ENCODE measurements at regions not wholly inside any gene's neighbourhood (a gene's known extent, or its start where the extent isn't known, plus 50 kb on each side); places are given as distances from the start of the nearest gene placed in this dataset.

GRCh38 chr2:220987839-220988238 is 584.3 kb downstream of the EPHA4 start:
- intact Hi-C loops (cut with DNase I; ENCODE audit: low total_unique reads) = no loop called here
- no peaks in the 10 kb centered on the region for H3K9me3 ChIP-seq
- TF ChIP-seq POLR2A (IDR thresholded peaks at IDR 0.05) = no peak
- no peak for TF ChIP-seq CTCF (IDR thresholded peaks at IDR 0.05)
- H3K27ac ChIP-seq = no peak overlapping the region
- H3K27me3 ChIP-seq = no peaks in the 10 kb centered on the region
- DNase-seq = no peak
- H3K4me1 ChIP-seq = no peaks in the 10 kb centered on the region
- H3K4me3 ChIP-seq = no peak overlapping the region
- H3K36me3 ChIP-seq = no peaks in the 10 kb centered on the region

- H3K27ac ChIP-seq = no peak overlapping the region
Measured at GRCh38 chr2:220991972-220992371, 580.1 kb downstream of the EPHA4 start.

GRCh38 chr2:220994846-220995245 is 577.3 kb downstream of the EPHA4 start:
- intact Hi-C loops (cut with DNase I; ENCODE audit: low total_unique reads) = no loop called here
- no peaks in the 10 kb centered on the region for H3K36me3 ChIP-seq
- H3K4me3 ChIP-seq = no peak overlapping the region
- no peak for DNase-seq
- no peak for TF ChIP-seq CTCF (IDR thresholded peaks at IDR 0.05)
- TF ChIP-seq POLR2A (IDR thresholded peaks at IDR 0.05) = no peak
- H3K27me3 ChIP-seq = no peaks in the 10 kb centered on the region
- no peak overlapping the region for H3K27ac ChIP-seq
- H3K4me1 ChIP-seq = no peaks in the 10 kb centered on the region
- H3K9me3 ChIP-seq = no peaks in the 10 kb centered on the region

More at GRCh38 chr2:220991972-220992371, 580.1 kb downstream of the EPHA4 start:
- no peak for DNase-seq
- Histone ChIP-seq H3K9me3 (no peaks in the 10 kb centered on the region), H3K4me3 (no peak overlapping the region), H3K4me1 (no peaks in the 10 kb centered on the region), H3K27me3 (no peaks in the 10 kb centered on the region), H3K36me3 (no peaks in the 10 kb centered on the region)
- intact Hi-C loops (cut with DNase I; ENCODE audit: low total_unique reads) = no loop called here
- TF ChIP-seq CTCF (IDR thresholded peaks at IDR 0.05) = no peak
- TF ChIP-seq POLR2A (IDR thresholded peaks at IDR 0.05) = no peak

- Histone ChIP-seq H3K4me3 (no peak overlapping the region), H3K4me1 (no peaks in the 10 kb centered on the region), H3K27ac (no peak overlapping the region), H3K27me3 (no peaks in the 10 kb centered on the region), H3K36me3 (no peaks in the 10 kb centered on the region), H3K9me3 (no peaks in the 10 kb centered on the region)
- no peak for TF ChIP-seq CTCF (IDR thresholded peaks at IDR 0.05)
- no peak for TF ChIP-seq POLR2A (IDR thresholded peaks at IDR 0.05)
- intact Hi-C loops (cut with DNase I; ENCODE audit: low total_unique reads) = no loop called here
- no peak for DNase-seq
Measured at GRCh38 chr2:220995581-220995980, 576.5 kb downstream of the EPHA4 start.

GRCh38 chr2:220998156-220998555 is 573.9 kb downstream of the EPHA4 start:
- Histone ChIP-seq H3K27me3 (no peaks in the 10 kb centered on the region), H3K9me3 (no peaks in the 10 kb centered on the region), H3K27ac (no peak overlapping the region), H3K4me1 (no peaks in the 10 kb centered on the region), H3K36me3 (no peaks in the 10 kb centered on the region), H3K4me3 (no peak overlapping the region)
- no peak for DNase-seq
- intact Hi-C loops (cut with DNase I; ENCODE audit: low total_unique reads) = no loop called here
- no peak for TF ChIP-seq CTCF (IDR thresholded peaks at IDR 0.05)
- no peak for TF ChIP-seq POLR2A (IDR thresholded peaks at IDR 0.05)
